Nephron (organoid): ENCODE measurements at regions not wholly inside any gene's neighbourhood (a gene's known extent, or its start where the extent isn't known, plus 50 kb on each side); places are given as distances from the start of the nearest gene placed in this dataset.

Experiments
- H3K27ac Mint-ChIP-seq, 3 experiments: 2 replicates each; pipeline ENCODE4 v1.8.0; 2020; ENCODE audit warnings: mixed read lengths in 3 of 3, mild to moderate bottlenecking in 2 of 3, moderate library complexity in 1 of 3
- H3K27me3 Mint-ChIP-seq: 2 replicates; pipeline ENCODE4 v1.8.0; 2021; ENCODE audit warnings: low read depth, mild to moderate bottlenecking, moderate library complexity, mixed read lengths
- H3K36me3 Mint-ChIP-seq: 2 replicates; pipeline ENCODE4 v1.8.0; 2020; ENCODE audit warnings: low read depth, mixed read lengths
- H3K4me1 Mint-ChIP-seq: 2 replicates; pipeline ENCODE4 v1.8.0; 2020; ENCODE audit warnings: mixed read lengths
- H3K4me3 Mint-ChIP-seq, 3 experiments: 2 replicates each; pipeline ENCODE4 v1.8.0; 2020; ENCODE audit warnings: mild to moderate bottlenecking in 3 of 3, mixed read lengths in 3 of 3, moderate library complexity in 2 of 3
- H3K9me3 Mint-ChIP-seq: 2 replicates; pipeline ENCODE4 v1.8.0; 2020; ENCODE audit warnings: mixed read lengths
- CTCF ChIP-seq, 3 experiments: fragments of 200-600 bp; sonication (generic); IDR thresholded peaks; one replicate each; pipeline ENCODE4 v1.5.0; 2021; ENCODE audit warnings: antibody characterized with exemption in 3 of 3; ENCODE audit not compliant: unreplicated experiment in 3 of 3

GRCh38 chr1:238649200-238649599 is 737.2 kb upstream of the CHRM3 start:
- no peaks in the 10 kb centered on the region for H3K27me3 Mint-ChIP-seq
- H3K4me1 Mint-ChIP-seq = peaks cover 21% of the 10 kb centered on the region
- no peaks in the 10 kb centered on the region for H3K9me3 Mint-ChIP-seq
- no peak overlapping the region for H3K27ac Mint-ChIP-seq
- no peak overlapping the region for H3K4me3 Mint-ChIP-seq
- no peak for TF ChIP-seq CTCF (IDR thresholded peaks at IDR 0.05; ENCODE audit: unreplicated experiment in 3 of 3)
- H3K36me3 Mint-ChIP-seq = no peaks in the 10 kb centered on the region

GRCh38 chr1:238648751-238649150 is 737.6 kb upstream of the CHRM3 start:
- Mint-ChIP-seq H3K9me3 (no peaks in the 10 kb centered on the region), H3K4me3 (no peak overlapping the region), H3K36me3 (no peaks in the 10 kb centered on the region), H3K27ac (no peak overlapping the region), H3K27me3 (no peaks in the 10 kb centered on the region), H3K4me1 (peaks cover 21% of the 10 kb centered on the region)
- TF ChIP-seq CTCF (IDR thresholded peaks at IDR 0.05; ENCODE audit: unreplicated experiment in 3 of 3) = no peak

DNA sequence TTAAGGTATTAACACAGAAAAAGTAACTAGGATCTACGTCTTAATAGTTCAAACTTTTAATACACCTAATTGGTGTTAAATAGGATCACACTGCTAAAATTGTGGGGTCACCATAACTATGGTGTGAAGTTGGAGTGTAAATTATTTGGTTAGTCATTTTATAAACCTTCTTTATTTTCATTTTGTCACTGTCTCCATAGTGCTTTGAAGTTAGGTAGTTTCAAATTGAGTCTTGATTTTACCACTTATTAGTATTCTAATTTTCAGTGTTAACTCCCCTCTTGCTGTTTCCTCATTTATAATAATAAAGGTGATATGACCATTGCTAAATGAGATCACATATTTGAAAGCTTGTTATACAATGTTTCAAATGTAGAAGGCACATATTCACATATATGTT is 738.1 kb upstream of the CHRM3 start:
- Mint-ChIP-seq H3K4me3 (no peak overlapping the region), H3K27ac (peak overlapping the region in 1 of 3 experiments; percentile 29), H3K4me1 (peaks cover 21% of the 10 kb centered on the region), H3K9me3 (no peaks in the 10 kb centered on the region), H3K27me3 (no peaks in the 10 kb centered on the region), H3K36me3 (no peaks in the 10 kb centered on the region)
- no peak for TF ChIP-seq CTCF (IDR thresholded peaks at IDR 0.05; ENCODE audit: unreplicated experiment in 3 of 3)

GRCh38 chr1:238647877-238648276 is 738.5 kb upstream of the CHRM3 start:
- no peak for TF ChIP-seq CTCF (IDR thresholded peaks at IDR 0.05; ENCODE audit: unreplicated experiment in 3 of 3)
- H3K4me3 Mint-ChIP-seq = no peak overlapping the region
- H3K27me3 Mint-ChIP-seq = no peaks in the 10 kb centered on the region
- H3K4me1 Mint-ChIP-seq = peaks cover 21% of the 10 kb centered on the region
- peak overlapping the region in 2 of 3 experiments; percentile 29 to 47 for H3K27ac Mint-ChIP-seq
- H3K9me3 Mint-ChIP-seq = no peaks in the 10 kb centered on the region
- no peaks in the 10 kb centered on the region for H3K36me3 Mint-ChIP-seq

DNA sequence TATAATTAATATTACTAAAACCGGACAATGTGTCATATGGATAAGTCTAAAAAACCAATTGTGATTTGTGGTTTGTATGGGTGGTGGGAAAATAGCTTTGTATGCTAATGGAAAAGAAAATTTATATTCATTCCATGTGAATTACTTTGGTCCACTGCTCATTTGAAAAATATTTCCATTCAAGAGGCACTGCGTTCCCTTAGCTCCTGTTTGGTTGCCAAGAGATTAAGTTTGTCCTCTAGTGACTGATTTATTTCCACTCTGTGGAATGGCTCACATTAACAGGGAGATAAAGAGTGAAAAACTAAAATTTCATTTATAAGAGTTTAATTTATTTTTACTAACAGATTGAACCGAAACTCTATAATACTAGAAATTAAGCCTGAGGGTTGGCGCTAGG is 744.1 kb upstream of the CHRM3 start:
- TF ChIP-seq CTCF (IDR thresholded peaks at IDR 0.05; ENCODE audit: unreplicated experiment in 3 of 3) = no peak
- no peak overlapping the region for H3K4me3 Mint-ChIP-seq
- no peak overlapping the region for H3K27ac Mint-ChIP-seq
- no peaks in the 10 kb centered on the region for H3K9me3 Mint-ChIP-seq
- peaks cover 8% of the 10 kb centered on the region for H3K4me1 Mint-ChIP-seq
- H3K36me3 Mint-ChIP-seq = no peaks in the 10 kb centered on the region
- no peaks in the 10 kb centered on the region for H3K27me3 Mint-ChIP-seq

GRCh38 chr1:238639861-238640260 is 746.5 kb upstream of the CHRM3 start:
- Mint-ChIP-seq H3K4me3 (no peak overlapping the region), H3K9me3 (no peaks in the 10 kb centered on the region), H3K4me1 (no peaks in the 10 kb centered on the region), H3K27me3 (no peaks in the 10 kb centered on the region), H3K27ac (no peak overlapping the region), H3K36me3 (no peaks in the 10 kb centered on the region)
- TF ChIP-seq CTCF (IDR thresholded peaks at IDR 0.05; ENCODE audit: unreplicated experiment in 3 of 3) = no peak
